ENCODE measurements at regions not wholly inside any gene's neighbourhood (a gene's known extent, or its start where the extent isn't known, plus 50 kb on each side); places are given as distances from the start of the nearest gene placed in this dataset.

DNA sequence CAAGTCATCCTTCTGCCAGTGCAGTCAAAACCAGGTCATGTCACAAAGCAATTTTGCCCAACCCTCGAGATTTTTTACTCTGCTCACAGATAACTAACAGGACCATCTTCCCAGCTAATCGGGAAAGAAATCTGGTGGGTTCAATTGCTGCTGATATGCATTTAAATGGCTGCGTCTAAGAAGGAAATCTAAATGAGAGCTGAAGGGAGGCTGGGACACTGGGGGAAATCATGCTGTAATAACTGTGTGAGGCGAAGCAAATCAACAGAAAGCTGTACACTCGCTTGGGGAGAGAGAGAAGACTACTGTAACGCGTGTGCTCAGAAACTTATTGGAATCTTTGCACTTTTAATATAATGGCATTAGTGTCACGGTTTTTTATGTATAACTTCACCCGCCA, 535.0 kb downstream of the CDK5RAP2 start:
- no peak for TF ChIP-seq MAFK (IDR thresholded peaks at IDR 0.05; ENCODE audit: partially characterized antibody)
- TF ChIP-seq, protein P1, sequence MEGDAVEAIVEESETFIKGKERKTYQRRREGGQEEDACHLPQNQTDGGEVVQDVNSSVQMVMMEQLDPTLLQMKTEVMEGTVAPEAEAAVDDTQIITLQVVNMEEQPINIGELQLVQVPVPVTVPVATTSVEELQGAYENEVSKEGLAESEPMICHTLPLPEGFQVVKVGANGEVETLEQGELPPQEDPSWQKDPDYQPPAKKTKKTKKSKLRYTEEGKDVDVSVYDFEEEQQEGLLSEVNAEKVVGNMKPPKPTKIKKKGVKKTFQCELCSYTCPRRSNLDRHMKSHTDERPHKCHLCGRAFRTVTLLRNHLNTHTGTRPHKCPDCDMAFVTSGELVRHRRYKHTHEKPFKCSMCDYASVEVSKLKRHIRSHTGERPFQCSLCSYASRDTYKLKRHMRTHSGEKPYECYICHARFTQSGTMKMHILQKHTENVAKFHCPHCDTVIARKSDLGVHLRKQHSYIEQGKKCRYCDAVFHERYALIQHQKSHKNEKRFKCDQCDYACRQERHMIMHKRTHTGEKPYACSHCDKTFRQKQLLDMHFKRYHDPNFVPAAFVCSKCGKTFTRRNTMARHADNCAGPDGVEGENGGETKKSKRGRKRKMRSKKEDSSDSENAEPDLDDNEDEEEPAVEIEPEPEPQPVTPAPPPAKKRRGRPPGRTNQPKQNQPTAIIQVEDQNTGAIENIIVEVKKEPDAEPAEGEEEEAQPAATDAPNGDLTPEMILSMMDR (IDR thresholded peaks at IDR 0.05): no peak

Measured in A549 (cell line).